Stimulated activated CD4-positive, alpha-beta T cell treated with anti-CD3 and anti-CD28 coated beads, Interleukin-12 subunit alpha, Interleukin-12 subunit beta, amount 100 ng/mL, for 24 hours (primary cell): ENCODE measurements at regions not wholly inside any gene's neighbourhood (a gene's known extent, or its start where the extent isn't known, plus 50 kb on each side); places are given as distances from the start of the nearest gene placed in this dataset.

ENCODE experiments used
- DNase-seq, 2 experiments: peaks; one replicate each; pipeline ENCODE4 v3.0.0-alpha.2; 2020; ENCODE audit warnings: low read depth in 2 of 2

GRCh38 chr9:107626118-107626517, 136.5 kb upstream of the KLF4 start:
- no peak for DNase-seq

DNA sequence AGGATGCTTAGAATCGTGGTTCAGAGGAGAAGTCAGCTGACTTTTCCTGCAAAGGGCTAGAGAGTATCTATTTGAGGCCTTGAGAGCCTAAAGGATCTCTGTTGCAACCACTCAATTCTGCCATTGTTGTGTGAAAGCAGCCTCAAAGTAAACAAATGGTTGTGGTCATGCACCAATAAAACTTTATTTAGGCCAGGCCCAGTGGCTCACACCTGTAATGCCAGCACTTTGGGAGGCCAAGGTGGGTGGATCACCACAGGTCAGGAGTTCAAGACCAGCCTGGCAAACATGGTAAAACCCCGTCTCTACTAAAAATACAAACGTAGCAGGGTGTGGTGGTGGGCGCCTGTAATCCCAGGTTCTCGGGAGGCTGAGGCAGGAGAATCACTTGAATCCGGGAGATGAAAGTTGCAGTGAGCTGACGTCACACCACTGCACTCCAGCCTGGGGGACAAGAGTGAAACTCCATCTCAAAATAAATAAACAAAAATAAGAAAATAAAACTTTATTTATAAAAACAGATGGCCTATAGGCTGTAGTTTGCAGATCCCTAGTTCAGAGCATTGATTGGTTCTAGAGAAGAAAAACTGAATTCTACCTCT, 135.9 kb upstream of the KLF4 start:
- no peak for DNase-seq

- DNase-seq = no peak
These were observed 134.8 kb upstream of the KLF4 start for GRCh38 chr9:107624234-107624948.

DNA sequence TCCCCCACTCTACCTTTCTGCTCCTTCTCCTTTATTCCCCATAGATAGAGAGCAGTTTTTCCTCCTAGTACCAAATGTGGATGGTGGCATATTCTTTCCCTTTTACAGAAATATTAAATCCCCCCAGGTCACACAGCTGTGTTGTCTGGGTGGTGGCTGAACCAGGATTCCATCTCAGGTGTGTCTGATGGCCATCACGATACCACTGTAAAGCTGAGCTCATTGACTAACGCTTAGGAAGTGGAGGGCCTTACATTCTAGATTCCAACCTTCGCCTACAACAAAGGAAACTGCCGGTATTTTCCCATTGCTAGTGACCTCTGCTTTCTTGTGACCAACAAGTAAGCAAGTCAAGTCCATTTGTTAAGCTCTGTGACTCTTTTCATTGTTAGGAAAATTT, 131.9 kb upstream of the KLF4 start:
- no peak for DNase-seq

DNA sequence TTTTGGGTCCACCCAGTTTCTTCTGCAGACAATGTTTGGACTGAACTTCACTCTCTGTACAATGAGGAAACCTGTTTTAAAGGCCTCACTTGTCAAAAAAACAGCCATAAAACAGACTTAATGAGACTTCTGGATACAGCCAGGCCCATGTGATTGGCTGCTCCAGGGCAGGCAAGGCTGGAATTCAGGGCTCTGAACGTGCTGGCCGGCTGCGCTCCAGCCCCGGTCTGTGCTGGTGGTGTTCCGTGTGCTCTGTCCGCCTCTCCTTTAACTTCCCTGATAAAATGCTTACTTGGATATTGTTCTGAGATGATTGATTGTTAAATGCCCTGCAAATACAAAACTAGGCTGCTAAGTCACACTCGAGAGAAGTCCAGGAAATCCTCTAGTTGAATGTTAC, 131.2 kb upstream of the KLF4 start:
- no peak for DNase-seq

DNA sequence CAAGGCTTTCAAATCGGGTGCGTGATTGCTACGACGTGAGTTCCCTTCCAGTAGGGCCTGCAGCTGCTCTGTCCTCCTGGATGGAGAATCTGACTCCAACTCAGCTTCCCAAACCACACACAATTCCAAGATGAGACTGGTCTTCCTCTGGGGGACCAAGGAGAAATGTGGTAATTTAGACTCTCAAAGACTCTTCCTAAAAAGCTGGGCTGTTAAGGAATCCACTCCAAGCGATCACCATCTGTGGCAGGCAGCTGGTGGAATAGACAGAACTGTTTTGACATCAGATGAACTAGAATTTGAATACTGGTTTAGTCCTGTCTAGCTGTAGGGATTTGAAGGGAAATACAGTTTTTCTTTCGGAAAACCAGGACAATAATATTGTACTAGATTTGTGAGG, 130.7 kb upstream of the KLF4 start:
- DNase-seq = no peak

DNA sequence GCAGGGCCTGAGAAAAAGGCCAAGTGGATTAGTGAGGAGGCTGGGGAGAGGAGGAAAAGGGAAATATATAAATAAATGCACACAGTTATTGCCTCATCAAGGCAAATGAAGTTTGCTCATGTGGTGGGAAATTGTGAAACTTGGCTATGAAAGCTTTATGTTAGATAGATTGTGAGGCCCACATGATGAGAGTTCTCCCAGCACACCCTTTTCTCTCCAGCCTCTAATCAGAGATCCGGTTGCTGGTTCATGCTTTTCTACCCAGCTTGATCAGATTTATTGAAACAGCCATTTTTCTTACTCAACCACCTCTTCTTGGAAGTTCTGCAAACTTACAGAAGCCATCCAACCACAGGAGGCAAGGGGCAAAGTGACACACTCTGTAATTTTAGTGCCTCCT, 125.8 kb upstream of the KLF4 start:
- no peak for DNase-seq

DNA sequence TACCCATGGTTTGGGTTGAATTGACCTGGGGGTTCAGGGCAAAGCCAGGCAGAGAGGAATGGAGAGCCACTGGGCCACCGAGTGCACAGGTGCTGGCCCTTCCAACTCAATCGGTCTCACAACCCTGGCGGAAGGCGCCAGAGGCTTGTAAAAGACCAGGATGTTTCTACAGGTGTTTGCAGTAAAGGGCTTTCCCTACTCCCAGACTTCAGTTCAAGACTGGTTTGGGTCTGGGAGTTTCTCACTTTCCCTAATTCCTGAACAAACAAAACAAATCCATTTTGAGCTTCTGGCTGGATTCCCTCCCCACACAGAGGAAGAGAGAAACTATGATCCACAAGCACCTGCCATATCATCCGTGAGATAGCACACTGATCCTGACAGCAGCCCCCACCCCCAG, 125.2 kb upstream of the KLF4 start:
- DNase-seq = no peak

DNA sequence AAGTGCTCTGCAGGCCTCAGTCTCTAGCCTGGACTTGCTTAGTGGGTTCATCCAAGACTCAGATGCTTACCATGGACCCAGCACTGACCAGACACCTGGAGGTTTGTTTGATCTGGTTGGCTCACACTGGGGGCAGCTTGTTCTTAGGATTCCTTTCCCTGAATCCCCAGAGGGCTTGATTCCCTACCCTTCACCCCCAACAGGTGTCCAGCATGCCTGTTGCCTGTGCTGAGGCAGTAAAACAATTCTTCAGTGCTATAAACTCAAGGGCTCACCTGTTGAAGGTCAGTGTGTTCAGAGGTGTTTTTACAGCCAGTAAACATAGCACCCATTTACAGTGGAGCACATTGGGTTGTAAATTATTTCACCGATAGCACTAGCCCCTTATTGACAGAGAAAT, 123.8 kb upstream of the KLF4 start:
- no peak for DNase-seq

DNA sequence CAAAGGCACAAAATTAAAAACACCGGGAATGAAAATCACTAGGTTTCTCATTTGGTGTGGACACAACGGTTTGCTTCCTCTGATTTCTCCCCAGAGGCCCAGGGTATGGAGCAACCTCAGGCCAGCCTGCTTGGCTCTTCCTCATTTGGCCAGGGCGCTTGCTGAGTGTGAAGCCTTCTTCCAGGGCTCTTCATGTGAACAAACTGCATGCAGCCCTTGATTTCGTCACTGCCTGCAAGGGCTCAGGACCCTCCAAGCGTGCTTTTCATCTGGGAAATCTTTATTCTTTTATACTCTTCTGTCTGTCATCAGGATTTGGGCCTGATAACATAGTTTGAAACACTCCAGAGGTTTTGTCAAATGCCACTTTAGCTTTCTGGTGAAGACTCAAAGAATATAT, 122.6 kb upstream of the KLF4 start:
- no peak for DNase-seq

- DNase-seq = no peak
These were observed 120.0 kb upstream of the KLF4 start for GRCh38 chr9:107609547-107609946.

DNA sequence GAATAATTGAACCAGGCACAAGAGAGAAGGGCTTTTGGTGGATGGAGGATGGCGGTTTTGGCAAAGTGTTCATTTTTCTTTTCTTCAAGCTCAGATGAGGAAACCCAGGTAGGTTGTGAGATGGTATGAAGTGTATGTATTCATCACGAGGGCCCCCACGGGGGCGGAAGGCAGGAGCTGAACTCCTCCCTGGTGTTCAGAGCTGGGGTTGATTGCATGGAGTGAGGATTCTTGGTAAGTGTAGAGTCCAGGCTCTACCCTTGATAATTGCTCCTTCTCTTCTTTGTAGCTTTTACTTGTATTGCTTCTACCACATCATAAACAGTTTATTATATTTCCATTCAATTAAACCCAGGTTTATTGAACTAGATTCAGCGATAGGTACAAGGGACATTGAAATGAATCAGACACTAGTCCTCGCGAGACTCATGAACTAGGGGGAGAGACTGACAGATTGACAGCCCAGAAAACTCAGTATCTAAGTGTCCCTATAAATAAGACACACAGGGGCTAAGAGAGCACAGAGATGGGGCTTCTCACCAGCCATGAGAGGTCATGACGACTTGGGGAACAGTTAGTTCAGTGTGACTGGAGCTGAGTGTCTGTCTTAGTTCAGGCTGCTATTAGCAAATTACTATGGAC, 116.7 kb upstream of the KLF4 start:
- no peak for DNase-seq

GRCh38 chr9:107605041-107605440, 115.5 kb upstream of the KLF4 start:
- no peak for DNase-seq

DNA sequence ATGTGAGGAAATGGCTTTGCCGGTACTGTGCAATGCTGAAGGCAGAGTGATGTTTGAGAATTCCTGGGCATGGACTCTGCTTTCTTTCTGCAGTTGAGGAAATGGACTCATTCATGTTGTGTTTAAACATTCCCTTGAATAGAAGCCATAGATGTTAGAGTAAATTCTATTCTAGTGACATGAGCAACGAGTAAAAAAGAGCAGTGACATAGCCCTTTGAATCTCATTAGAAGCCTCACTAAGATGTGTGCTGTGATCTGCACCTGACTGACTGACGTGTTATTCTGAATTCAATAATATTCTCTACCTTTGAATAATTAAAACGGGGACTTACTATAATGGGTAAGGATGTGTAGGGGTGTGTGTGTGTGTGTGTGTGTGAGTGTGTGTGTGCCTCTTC, 113.7 kb upstream of the KLF4 start:
- DNase-seq = no peak

DNA sequence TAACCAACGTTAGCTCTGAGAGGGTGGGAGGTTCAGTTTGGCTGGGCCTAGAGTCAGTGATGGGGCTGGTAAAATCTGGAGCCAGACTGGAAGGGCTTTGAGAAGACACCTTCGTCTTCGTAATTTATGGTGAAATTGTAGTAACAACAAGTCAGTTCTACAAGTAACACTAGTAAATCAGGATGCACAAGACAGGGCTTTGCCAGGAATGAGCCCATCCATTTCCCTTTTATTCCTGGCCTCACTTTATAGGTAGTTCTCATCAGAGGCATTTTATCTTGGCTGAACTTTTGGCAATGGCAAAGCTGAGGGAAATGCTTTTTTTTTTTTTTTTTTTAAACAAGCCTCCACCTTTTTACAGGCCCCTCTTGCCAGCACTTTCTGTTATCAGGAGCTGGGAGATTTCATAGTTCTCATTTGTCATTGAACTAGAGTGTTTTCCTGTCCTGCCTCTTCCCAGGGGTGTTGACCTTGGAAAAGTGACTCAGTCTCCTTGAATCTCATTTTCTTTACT, 110.5 kb upstream of the KLF4 start:
- no peak for DNase-seq

GRCh38 chr9:107597743-107598217, 108.2 kb upstream of the KLF4 start:
- DNase-seq = no peak

GRCh38 chr9:107594908-107595530, 105.5 kb upstream of the KLF4 start:
- DNase-seq = no peak

- no peak for DNase-seq
These were observed 103.8 kb upstream of the KLF4 start for GRCh38 chr9:107593224-107593870.

- no peak for DNase-seq
These were observed 102.9 kb upstream of the KLF4 start for GRCh38 chr9:107592424-107592823.

DNA sequence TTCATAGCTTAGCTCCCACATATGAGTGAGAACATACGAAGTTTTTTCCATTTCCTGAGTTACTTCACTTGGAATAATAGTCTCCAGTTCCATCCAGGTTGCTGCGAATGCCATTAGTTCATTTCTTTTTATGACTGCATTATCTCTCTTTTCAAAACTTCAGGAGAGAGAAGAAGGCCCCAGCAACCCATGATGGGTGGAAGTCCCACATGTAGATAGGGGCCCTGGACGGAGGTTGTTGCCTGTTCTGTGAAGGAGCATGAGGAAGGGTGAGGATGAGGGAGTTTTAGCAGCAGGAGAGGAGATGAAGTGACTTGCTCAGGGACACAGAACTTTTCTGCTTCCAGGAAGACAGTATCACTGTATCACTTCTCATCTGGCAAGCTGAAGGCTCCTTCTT, 102.2 kb upstream of the KLF4 start:
- DNase-seq = no peak

DNA sequence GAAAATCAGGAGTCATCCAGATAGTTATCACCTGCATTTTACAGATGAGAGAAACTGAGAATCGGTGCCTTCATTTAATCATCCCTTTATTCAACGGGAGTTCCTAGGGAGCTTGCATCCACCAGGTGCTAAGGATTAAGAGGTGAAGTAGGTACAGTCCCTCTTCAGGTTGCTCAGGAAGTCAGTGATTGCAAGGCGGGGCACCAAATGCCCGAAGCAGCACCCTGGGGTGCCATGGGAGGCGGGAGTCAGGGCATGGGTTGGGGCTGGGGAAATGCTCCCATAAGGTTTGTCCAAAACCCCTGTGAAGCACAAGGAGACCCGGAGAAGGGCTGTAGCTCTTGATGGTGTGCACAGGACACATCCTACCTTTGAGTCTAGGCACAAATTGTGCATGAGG, 98.8 kb upstream of the KLF4 start:
- DNase-seq = no peak
